Endometrium (tissue), 2 donors: ENCODE measurements at regions not wholly inside any gene's neighbourhood (a gene's known extent, or its start where the extent isn't known, plus 50 kb on each side); places are given as distances from the start of the nearest gene placed in this dataset.
A peak's percentile ranks its signal among the peaks of the same experiment; 100 is the strongest.

Source experiments
- FAIRE-seq: peaks from 2 replicates; lab custom pipeline; 2012; peaks lifted over from hg19 to GRCh38; lab: Jason Lieb, UNC
- donor health status: control.
- donor health status: control.

DNA sequence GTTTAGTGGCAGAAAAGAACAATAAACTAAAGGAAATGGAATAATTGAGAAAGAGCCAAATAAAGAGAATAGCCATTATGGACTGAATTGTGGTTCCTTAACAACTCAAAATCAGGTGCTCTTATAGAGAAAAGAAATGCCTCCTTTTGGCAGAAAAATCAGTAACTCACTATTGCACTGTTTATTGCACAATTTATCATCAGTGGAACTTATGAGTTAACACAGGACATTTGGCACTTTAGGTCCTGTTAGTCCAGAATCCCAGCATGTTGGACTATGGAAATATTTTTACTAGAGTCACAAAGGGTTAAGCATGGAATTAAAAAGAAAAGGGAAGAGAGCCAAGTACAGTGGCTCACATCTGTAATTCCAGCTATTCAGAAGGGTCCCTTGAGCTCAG, 53.8 kb upstream of the JMY start:
- no peak for FAIRE-seq

DNA sequence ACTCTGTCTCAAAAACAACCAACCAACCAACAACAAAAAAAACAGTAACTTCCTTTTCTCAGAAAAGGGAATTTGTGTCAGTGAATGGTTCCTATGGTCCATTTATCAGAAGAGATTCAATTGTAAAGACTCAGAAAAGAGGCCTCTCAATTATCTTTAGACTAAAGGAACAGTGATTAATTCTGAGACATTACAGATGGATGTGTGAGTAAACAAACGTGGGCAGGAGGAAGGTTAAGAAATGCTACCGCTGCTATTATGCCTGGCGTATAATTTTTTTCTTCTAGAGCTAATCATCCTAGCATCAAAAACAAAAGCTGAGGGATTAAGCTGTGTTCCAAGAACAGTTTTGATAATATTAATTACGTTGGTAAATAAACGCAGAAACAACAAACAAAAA, 52.9 kb upstream of the JMY start:
- peak; percentile 94 for FAIRE-seq

DNA sequence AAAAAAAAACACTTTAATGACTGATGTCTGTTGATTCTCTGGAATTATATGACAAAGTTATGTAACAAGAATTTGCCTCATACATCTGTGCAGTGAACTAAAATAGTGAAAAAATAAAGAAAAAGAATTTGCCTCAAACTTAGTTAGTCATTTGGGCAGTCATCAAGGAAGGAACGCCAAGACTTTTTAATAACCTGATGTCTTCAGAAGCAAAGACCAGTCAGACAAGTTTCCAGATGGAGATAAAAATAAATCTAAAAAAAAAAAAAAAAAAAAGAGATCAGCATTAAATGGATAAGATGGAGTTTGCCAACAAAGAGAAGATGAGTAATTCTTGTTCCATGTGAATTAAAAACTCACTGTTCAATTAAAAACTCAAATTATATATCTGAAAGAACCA, 52.3 kb upstream of the JMY start:
- FAIRE-seq: no peak

DNA sequence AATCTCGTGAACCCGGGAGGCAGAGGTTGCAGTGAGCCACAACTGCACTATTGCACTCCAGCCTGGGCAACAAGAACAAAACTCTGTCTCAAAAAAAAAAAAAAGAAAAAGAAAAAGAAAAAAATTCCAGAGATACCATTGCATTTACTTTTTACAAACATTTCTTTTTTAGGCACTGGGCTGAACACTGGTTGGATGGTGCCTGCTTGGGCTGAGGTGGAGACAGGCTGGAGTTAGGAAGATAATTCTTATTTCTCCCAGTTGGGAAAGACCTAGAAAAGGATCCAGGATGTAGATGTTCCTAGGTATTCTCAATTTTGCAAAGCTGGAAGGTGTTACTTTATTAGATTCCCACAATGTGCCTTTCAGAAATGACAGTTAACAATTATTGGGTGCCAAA, 49.9 kb upstream of the JMY start:
- no peak for FAIRE-seq
